DOHH2 (cell line): ENCODE measurements at regions not wholly inside any gene's neighbourhood (a gene's known extent, or its start where the extent isn't known, plus 50 kb on each side); places are given as distances from the start of the nearest gene placed in this dataset.

Experiments used
- CTCF ChIP-seq: fragments of 200-600 bp; sonication (generic); IDR thresholded peaks from one replicate; pipeline ENCODE4 v1.5.1; 2014; ENCODE audit warnings: antibody characterized with exemption, mild to moderate bottlenecking, low read depth, low read length; ENCODE audit not compliant: poor library complexity, severe bottlenecking
- EZH2phosphoT487 ChIP-seq: fragments of 200-600 bp; sonication (generic); IDR thresholded peaks from 2 replicates; pipeline ENCODE4 v1.6.1; 2017; ENCODE audit warnings: borderline replicate concordance, mild to moderate bottlenecking, antibody characterized with exemption, low read length, moderate library complexity, mixed read lengths

DNA sequence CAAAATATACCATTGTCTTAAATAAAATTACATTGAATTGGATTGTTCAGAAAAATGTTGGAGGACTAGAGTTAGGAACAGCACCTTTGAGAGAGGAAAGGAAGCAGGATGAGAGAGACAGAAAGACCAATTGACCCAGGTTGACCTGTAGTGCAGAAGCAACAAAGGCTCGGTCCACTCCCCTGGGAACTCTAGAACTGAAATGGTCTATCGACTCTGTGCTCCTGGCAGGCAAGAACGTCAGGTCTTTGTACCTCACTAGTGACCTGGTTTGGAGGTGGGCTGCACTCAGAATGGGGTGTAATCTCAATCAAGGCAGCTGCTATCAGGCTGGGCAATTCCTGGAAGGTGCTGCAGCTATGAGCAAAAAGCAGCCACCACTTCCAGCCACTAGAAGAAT, 110.8 kb downstream of the FAM174A start:
- TF ChIP-seq CTCF, result no peak
- no peak for TF ChIP-seq EZH2phosphoT487
